ENCODE measurements at regions not wholly inside any gene's neighbourhood (a gene's known extent, or its start where the extent isn't known, plus 50 kb on each side); places are given as distances from the start of the nearest gene placed in this dataset.
"Not testable (repeated sequence)": the region's sequence is repeated elsewhere in the genome, so short reads cannot be mapped to it uniquely, and the experiment has no call there.

DNA sequence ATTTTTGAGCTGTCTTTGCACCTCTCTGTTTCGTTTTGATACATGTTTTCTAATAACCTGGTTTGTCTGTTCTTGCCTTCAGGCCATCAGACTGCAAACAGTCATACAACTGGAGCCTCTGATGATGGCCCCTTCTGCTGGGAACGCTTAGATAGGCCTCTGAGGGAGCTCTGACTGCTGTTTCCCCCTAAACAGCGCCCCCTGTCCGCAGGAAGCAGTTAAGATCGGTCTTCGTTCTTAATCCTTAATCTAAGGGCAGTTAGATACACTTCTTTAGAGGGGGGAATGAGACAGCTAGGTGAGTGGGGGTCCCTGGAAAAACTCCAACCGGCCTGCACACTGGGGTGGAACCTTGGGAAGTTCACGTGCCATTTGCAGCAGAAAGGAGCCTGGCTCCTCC is 1338.8 kb upstream of the SEL1L start:
- no peak for FAIRE-seq

DNA sequence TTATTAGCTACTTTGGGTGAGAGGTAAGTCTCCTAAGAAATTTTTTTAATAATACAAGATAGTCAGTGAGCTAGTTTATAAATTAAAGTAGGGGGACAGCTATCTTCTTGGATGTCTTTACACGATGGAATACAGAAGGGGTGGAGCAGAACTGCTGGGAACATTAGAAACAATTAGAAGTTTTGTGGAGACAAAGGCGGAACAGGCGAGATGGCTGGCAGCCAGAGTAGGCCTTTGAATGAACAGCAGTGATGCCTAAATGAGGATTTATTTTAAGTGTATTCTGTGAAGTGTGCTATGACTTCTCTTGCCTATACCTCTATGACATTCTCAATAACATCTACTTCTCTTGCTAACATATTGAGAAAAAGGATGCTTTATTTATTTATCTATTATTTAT is 1345.3 kb upstream of the SEL1L start:
- FAIRE-seq = no peak

DNA sequence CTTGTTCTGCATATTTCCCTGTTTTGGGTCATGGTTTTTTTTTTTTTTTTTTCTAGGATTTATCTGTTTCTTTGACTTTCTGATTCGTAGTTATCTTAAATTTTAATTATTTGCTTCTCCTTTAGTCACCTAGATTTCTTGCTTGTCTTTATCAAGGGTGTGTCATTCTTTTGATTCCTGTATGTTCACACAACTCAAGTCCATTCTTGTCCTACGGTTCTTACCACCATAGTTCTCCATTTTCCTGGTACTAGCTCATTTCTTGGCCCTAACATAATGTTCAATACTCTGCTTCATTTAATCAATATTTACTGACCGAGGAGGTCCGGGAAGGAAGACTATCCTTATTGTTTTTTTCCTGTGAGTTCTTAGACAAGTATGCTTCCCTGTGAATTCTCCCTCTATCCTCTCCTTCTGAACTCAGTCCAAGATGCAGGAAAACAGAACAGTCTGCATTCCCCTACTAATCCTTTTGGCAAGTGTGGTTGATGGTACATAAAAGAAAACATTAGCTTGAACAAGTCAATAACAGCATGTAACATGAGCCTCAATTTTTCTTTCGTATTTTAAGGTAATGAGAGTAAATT is 1346.4 kb upstream of the SEL1L start:
- no peak for FAIRE-seq

DNA sequence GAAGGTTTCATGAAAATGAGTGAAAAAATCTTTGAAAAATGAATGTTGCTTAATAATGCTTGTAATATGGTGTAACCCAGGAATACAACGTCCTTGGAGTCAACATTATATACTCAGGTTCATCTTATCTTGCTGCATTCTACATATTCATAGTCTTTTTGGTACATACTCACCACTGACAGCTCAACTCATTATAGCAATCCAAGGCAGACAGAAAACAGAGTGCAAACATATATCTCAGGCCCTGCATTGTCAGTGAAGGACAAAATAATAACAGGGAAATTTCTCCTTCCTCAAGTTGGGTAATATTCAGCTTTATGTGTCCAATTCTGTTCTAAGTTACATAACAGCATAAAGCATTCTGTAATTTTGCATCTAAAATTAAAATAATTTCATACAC is 1353.0 kb upstream of the SEL1L start:
- FAIRE-seq = no peak

DNA sequence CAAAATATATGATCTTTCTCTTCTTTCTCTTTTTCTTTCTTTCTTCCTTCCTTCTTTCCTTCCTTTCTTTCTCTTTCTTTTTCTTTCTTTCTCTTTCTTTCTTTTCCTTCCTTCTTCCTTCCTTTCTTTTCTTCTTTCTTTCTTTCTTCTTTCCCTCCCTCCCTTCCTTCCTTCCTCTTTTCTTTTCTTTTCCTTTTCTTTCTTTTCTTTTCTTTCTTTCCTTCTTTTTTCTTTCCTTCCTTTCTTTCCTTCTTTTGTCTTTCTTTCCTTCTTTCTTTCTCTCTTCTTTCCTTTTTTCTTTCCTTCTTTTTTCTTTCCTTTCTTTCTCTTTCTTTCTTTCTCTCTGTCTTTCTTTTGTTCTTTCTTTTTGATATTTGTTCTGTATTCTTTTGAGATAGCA is 1356.0 kb upstream of the SEL1L start:
- FAIRE-seq = no peak

DNA sequence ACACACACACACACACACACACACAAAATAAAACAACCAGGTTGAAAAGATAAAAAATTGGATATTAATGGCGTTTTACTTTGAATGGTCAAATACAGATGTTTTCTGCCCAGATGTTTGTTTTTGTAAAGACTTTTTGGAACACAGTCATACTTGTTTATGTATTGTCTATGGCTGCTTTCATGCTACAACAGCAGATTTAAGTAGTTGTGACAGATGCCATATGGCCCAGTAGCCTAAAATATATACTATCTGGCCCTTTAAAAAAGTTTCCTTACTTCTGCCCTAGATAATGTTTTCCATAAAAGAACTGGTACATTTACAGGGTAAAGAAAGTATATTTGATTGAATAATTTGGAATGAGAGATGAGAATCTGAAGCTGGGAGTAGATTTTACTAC is 1362.8 kb upstream of the SEL1L start:
- FAIRE-seq = no peak

DNA sequence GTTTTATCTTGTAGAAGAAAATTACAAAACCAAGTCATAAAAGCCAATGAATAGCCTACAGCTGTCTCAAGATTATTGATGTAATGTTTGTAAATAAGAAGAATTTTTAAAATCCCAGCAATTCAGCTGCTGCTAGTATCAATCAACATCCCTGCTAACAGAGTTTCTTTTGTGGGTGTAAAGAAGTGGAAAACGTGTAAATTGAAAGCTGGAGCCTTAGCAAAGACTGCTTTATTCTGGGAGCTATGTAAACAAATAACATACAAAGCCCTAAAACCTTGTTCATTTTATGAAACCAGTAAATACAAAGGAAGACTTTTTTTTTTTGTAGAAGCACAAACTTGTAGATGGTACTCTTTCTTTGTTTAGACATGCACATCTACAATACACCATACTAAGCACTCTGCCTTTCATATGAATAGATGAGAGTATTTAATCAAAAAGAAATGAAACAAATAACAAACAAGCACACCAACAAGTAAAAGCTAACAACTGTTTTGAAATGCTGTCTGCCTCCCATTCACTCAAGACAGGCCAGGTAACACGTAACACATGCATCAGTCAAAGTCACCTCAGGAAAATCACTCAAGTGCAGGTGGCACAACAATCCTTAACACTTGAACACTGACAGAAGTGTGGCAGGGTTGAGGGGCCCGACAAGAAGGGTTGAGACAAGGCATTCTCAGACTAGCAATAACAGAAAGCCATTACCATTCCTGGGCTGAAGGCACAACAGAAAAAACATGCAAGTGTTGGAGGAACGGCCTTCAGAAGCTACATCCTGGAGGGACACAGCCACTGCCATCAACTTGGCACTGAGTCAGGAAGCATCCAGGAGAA is 1364.0 kb upstream of the SEL1L start:
- peak; percentile 90 for FAIRE-seq

DNA sequence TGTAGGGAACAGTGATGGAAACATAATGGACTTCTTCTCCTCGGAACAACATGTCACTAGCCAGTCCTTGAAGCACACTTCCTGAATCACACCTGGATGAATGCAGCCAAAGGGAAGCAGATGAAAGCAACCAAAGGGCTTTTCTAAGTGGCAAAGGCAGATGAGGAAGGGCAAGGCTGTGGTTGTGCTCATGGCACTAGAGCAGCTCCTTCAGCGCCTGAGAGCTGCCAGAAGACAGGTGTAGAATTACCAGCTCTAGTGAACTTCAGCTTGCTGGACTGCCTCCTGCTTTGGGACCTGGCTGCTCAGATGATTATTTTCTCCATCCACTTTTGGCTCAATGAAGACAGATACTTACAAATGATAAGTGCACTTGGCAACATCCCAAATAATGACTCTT is 1372.1 kb upstream of the SEL1L start:
- FAIRE-seq = no peak

DNA sequence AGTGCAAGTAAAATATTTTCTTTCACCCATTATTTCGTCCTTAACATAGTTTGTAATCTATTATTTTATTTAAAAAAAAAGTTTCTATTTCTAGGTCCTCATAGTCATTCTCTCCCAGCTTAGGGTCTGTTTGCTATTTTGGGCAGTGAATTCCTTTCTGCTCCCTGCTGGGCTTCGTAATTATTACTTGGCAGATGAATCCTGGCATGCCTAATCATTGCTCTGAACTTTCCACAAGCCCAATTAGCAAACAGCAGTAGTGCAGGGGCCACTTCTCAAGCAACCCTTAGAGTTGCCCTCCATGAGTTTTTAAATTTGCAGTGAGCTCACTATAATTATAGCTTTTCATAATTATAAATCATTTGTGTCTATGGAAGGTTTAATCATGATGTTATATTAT is 1378.3 kb upstream of the SEL1L start:
- no peak for FAIRE-seq

DNA sequence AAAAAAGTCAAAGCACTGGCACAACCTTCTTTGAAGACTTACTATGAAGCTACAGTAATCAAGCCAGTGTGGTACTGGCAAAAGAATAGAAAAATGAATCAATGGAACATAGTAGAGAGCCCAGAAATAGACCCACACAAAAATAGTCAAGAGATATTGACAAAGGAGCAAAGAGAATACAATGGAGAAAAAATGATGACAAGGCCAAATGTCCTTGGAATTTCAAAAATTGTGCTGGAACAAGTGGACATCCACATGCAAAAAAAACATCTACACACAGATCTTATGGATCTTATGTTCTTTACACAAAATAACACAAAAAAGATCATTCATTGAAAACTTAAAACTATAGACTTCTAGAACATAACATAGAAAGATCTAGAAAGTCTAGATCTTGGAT is 1379.7 kb upstream of the SEL1L start:
- FAIRE-seq = no peak

DNA sequence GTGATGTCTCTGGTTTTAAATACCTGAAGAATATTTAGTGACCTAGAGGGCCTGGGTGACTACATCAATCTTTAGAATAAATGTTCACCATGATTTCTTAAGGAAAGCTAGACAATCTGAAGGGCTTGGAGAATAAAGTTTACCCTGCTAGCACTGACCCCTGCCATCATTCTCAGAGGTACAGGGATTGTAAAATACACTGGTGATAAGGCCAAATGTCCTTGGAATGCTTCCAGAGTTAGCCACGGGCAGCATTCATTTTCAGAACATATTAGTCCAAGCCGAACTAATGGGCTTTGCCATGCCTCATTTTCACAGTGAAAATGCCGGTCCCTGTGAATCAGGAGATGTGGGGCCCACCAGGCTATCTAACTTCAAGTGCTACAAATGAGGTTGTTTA is 1381.7 kb upstream of the SEL1L start:
- FAIRE-seq = no peak

DNA sequence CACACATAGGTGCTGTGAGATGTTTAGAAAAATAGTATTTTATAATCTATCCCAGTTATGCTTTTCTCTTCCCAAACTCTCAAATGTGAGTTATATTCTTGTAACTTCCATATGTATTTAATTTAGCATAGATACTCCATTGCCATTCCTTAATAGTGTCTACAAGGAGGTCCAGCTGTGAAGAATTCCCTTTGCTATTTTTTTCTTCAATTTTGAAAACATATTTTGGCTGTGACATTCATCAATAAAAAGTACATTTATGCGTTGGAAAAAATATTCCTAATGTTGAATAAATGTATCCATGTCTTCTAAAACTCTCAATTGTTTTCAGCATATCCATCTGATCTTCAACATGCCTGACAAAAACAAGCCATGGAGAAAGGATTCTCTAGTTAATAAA is 1402.0 kb upstream of the SEL1L start:
- FAIRE-seq = no peak

DNA sequence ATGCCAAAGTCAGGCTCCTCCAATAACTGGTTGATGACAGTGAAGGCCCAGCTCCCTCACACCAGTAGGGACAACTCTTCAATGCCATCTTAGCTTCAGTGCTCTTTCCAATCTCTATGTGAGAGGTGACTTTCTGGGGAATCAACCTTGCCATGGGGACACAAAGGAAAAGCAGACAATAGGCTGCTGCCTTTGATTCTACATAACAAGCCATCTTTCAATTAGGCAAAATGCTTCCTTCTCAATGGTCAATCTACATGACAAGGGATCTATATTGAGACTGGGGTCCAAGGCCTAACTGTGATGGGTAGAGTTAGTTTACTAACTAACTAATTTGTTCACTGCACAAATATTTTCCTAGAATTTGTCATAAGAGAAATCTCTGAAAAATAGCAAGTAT is 1417.5 kb upstream of the SEL1L start:
- no peak for FAIRE-seq

DNA sequence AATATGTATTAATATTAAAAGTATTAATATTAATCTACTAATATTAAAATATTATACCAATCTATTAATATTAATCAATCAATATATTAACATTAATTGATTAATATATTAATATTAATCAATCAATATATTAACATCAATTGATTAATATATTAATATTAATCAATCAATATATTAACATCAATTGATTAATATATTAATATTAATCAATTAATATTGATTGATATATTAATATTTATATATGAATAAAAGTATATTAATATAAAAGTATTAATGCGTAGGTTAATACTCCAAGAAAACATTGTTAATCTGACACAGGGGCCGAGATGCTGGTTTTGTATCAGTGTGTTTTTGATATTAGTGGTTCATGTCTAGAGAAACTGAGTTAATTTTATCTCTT is 1430.1 kb upstream of the SEL1L start:
- peak; percentile 99 for FAIRE-seq

DNA sequence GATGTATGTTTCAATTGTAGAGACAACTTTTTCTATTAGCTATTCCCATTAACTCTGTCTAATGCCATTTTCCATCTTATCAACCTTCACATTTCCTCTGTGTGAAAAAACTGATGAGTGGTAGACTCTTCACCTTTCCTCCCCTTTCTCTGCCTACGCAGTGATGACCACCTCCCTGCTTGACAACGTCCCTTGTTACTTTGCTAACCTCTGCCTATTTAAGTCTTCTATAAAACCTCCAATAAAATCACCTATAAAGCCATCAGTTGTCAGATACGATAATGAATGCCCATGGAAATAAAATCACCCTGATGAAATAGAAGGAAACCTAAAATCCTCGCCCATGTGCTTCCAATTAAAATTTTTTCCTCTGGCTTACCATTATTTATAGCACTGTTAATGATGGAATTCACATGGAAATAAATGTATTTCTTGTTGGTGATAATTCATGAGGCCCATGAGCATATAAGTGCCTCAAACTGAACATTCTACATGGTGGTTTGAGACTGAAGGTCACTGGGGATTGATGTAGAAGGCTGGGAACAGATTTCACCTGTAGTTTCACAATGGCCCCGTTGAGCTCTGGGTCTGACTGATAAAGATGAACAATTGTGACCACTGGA is 1454.0 kb upstream of the SEL1L start:
- FAIRE-seq = no peak

DNA sequence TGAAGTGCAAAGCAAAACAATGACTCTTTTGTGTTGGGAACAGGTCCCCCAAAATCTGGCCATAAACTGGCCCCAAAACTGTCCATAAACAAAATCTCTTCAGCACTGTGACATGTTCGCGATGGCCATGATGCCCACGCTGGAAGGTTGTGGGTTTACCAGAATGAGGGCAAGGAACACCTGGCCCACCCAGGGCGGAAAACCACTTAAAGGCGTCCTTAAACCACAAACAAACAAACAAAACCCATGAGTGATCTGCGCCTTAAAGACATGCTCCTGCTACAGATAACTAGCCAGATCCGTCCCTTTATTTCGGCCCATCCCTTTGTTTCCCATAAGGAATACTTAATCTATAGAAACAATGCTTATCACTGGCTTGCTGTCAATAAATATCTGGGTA is 1460.9 kb upstream of the SEL1L start:
- not testable (repeated sequence) for FAIRE-seq

DNA sequence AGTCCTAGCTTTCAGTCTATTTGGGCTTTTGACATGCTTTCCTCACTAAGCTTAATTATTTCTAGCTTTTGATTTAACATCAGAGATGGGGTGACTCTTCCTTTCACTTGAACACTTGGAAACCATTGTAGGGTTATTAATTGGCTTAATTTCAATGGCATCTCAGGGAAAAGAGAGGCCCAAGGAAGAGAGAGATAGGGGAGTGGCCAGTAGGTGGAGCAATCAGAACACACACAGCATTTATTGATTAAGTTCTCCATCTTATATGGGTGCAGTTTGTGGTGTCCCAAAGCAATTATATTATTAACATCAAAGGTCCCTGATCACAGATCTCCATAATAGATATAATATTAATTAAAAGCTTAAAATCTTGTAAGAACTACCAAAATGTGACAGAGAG is 1466.1 kb upstream of the SEL1L start:
- FAIRE-seq = no peak

DNA sequence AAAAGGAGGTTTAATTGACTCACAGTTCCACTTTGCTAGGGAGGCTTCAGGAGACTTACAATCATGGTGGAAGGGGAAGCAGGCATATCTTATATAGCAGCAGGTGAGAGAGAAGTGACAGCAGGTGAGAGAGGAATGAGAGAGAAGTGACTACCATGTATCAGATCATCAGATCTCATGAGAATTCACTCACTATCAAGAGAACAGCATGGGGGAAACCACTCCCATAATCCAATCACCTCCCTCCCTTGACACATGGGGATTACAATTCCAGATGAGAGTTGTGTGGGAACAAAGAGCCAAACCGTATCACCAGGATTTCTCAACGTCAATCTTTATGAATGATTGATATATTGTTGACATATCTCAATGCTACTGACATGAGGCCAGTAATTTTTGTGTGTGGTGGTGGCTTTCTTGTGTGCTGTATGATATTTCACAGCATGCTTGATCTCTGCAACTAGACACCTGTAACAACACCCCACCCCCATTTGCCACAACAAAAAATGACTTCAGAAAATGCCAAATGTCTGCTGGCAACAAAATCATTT is 1470.9 kb upstream of the SEL1L start:
- no peak for FAIRE-seq

DNA sequence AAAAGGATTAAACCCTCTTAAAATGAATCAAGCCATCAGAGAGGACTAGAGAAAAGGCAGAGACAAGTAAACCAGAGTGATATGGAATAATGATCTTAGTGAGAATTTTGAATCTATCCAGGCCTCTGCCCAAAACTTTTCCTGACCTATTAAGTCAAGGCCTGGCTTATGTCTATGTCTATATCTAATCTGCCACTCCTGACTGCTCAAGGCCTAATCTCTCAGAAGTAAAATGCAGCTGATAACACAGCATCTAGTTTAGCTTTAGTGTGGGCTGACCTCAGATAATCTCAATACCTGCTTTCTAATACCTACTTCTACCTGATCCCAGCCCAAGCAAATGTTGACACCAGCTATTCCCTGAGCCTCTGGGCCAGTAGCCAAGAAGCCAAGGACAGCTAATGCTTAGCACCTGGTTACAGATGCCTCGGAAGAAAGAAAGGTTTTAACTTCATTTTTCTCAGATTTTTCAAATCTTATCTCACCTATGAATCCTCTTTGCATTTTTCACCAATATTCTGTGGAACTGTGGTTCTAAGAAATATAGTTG is 1472.5 kb upstream of the SEL1L start:
- FAIRE-seq = no peak

DNA sequence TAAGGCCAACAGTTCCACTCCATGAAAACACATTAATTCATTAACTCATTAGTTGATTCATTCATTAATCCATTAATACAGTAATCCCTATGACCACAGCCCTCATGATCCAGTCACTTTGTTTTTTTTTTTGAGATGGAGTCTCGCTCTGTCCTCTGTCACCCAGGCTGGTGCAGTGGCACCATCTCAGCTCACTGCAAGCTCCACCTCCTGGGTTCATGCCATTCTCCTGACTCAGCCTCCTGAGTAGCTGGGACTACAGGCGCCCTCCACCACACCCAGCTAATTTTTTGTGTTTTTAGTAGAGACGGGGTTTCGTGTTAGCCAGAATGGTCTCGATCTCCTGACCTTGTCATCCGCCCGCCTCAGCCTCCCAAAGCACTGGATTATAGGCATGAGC is 1473.4 kb upstream of the SEL1L start:
- not testable (repeated sequence) for FAIRE-seq

DNA sequence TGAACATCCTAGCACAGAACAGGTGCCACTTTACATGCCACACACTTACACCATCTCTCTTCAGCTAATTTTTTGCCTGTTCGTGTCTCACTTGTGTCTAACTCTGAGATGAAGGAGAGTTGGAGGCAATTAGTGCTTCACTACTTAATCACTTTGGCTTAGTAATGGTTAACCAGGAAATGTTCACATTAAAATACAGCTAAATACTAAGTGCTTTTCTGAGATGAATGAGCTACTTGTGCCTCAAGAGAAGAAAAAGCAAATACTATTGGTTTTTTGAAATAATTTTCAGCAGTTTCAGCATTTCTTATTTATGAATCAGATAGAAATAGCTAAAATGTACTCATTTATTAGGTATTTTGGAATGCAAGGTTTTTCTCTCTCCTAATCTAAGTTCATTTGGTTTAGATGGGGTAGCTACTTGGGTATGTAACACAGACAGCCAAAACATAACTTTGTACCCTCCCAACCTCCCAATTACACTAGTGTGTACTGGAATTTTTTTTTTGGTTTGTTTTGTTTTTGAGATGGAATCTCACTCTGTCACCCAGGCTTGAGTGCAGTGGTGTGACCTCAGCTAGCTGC is 1474.1 kb upstream of the SEL1L start:
- FAIRE-seq = no peak

DNA sequence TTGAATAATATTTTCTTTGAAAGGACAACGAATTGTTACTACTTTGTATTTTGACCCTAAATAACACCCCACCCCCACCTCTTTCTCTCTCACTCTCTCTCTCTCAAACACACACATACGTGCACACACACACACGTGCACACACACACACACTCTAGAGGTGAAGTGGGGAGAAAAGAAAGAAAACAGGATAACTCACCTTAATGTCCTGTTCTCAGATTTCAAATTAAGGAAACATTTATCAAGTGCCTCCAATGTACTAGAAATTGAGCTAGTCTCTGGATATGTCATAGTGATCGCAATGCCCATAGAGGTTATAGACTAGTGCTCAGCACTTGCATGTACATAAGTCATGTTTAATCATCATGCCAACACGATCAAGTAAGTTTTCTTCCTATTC is 1483.6 kb upstream of the SEL1L start:
- no peak for FAIRE-seq

DNA sequence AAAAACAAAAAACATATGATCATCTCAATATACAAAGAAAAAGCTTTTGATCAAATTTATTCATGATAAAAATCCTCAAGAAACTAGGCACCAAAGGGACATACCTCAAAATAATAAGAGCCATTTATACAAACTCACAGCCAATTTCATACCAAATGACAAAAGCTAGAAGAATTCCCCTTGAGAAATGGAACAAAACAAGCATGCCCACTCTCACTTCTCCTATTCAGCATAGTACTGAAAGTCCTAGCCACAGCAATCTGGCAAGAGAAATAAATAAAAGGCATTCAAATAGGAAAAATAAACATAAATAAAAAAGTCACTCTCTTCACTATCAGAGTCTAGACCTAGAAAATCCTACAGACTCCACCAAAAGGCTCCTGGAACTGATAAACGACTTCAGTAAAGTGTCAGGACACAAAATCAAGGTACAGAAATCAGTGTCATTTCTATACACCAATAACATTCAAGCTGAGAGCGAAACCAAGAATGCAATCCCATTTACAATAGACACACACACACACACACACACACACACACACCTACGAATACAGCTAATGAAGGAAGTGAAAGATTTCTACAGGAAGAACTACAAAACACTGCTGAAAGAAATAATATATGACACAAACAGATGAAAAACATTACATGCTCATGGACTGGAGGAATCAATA is 1486.2 kb upstream of the SEL1L start:
- FAIRE-seq = no peak
